ENCODE measurements at regions not wholly inside any gene's neighbourhood (a gene's known extent, or its start where the extent isn't known, plus 50 kb on each side); places are given as distances from the start of the nearest gene placed in this dataset.

DNA sequence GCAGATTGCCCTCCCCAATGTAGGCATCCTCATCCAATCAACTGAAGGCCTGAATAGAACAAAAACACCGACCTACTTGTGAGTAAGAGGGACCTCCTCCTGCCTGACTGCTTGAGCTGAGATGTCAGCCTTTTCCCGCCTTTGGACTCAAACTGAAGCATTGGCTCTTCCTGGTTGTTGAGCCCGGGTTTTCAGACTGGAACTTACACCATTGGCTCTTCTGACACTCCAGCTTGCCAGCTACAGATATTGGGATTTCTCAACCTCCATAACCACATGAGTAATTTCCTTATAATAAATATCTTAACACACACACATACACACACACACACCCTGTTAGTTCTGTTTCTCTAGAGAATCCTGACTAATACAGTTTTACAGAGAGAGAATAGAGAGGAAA lies 173.4 kb upstream of the NTF3 start:
- in situ Hi-C loops (cut with MboI; ENCODE audit: low sequenced_read_pairs in 4 of 4), result no loop called here
- TF ChIP-seq, protein P1, sequence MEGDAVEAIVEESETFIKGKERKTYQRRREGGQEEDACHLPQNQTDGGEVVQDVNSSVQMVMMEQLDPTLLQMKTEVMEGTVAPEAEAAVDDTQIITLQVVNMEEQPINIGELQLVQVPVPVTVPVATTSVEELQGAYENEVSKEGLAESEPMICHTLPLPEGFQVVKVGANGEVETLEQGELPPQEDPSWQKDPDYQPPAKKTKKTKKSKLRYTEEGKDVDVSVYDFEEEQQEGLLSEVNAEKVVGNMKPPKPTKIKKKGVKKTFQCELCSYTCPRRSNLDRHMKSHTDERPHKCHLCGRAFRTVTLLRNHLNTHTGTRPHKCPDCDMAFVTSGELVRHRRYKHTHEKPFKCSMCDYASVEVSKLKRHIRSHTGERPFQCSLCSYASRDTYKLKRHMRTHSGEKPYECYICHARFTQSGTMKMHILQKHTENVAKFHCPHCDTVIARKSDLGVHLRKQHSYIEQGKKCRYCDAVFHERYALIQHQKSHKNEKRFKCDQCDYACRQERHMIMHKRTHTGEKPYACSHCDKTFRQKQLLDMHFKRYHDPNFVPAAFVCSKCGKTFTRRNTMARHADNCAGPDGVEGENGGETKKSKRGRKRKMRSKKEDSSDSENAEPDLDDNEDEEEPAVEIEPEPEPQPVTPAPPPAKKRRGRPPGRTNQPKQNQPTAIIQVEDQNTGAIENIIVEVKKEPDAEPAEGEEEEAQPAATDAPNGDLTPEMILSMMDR (IDR thresholded peaks at IDR 0.05 in 4 of 5, conservative IDR thresholded peaks at IDR 0.05 in 1 of 5), result no peak
- no peak for TF ChIP-seq POLR2A (IDR thresholded peaks at IDR 0.05)

DNA sequence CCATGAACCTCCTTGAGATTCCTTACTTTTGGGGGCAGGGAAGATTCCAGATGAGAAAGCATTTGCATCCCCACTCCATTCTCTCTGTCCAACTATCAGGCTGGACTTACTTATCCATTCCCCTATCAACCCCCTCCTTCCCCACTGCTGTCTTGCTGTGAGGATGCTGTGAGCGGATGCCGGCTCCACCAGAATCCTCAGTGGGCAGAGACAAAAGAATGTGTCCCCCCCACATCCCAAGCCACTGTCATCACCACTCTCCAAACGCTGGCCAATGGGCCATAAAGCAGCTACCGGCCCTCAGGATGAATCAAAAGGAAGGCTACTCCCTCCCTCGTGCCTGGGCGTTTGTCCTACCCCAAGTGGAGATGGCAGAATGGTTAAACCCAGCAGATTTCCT lies 173.0 kb upstream of the NTF3 start:
- Histone ChIP-seq H3K36me3 (no peaks in the 10 kb centered on the region), H3K4me1 (peaks cover 3 to 10% of the 10 kb centered on the region in 2 donors), H3K9me3 (no peaks in the 10 kb centered on the region), H3K27ac (no peak overlapping the region), H3K4me3 (no peak overlapping the region), H3K27me3 (no peaks in the 10 kb centered on the region)
- intact Hi-C loops (cut with DNase I; ENCODE audit: low total_unique reads) (loop anchor here (10.0 kb wide), 1 partner anchor 116 kb away; no protein-coding TSS in a partner anchor), in situ Hi-C loops (cut with MboI; ENCODE audit: low sequenced_read_pairs in 4 of 4) (no loop called here)
- DNase-seq (no peak), ATAC-seq (no peak)
- TF ChIP-seq, protein P1 (IDR thresholded peaks at IDR 0.05 in 4 of 5, conservative IDR thresholded peaks at IDR 0.05 in 1 of 5), result no peak
- no peak for TF ChIP-seq POLR2A (IDR thresholded peaks at IDR 0.05)

More for the DNA sequence above, 173.4 kb upstream of the NTF3 start:
- Histone ChIP-seq H3K4me1 (peaks cover 3 to 10% of the 10 kb centered on the region in 2 donors), H3K27ac (no peak overlapping the region), H3K27me3 (no peaks in the 10 kb centered on the region), H3K9me3 (no peaks in the 10 kb centered on the region), H3K4me3 (no peak overlapping the region), H3K36me3 (no peaks in the 10 kb centered on the region)
- intact Hi-C loops (cut with DNase I; ENCODE audit: low total_unique reads), result loop anchor here (10.0 kb wide), 1 partner anchor 116 kb away; no protein-coding TSS in a partner anchor
- ATAC-seq (no peak), DNase-seq (no peak)

DNA sequence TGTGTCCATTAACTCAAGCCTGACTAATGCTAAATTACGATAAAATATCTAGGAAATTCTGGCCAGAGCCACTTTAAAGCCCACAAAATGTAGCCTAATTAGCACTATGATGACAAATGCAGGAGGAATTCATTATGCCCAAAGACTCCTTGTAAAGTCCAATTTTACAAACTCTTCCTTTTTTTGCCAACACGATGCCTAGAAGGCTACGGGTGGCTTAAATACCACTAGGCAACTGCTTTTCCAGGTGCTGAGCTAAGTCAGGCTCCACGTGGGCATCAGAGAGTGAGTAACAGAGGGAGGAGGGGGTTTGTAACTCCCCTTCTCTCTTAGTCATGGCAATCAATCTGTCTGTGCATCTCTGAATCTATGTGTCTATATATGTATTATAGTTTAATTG lies 172.4 kb upstream of the NTF3 start:
- H3K27me3 ChIP-seq, result no peaks in the 10 kb centered on the region
- no peak overlapping the region for H3K4me3 ChIP-seq
- no peak for ATAC-seq
- H3K4me1 ChIP-seq, result peaks cover 3 to 10% of the 10 kb centered on the region in 2 donors
- TF ChIP-seq, protein P1 (IDR thresholded peaks at IDR 0.05 in 4 of 5, conservative IDR thresholded peaks at IDR 0.05 in 1 of 5), result no peak
- TF ChIP-seq POLR2A (IDR thresholded peaks at IDR 0.05), result no peak
- DNase-seq, result no peak
- no peaks in the 10 kb centered on the region for H3K36me3 ChIP-seq
- in situ Hi-C loops (cut with MboI; ENCODE audit: low sequenced_read_pairs in 4 of 4) (no loop called here), intact Hi-C loops (cut with DNase I; ENCODE audit: low total_unique reads) (loop anchor here (10.0 kb wide), 1 partner anchor 115 kb away; no protein-coding TSS in a partner anchor)
- no peaks in the 10 kb centered on the region for H3K9me3 ChIP-seq
- no peak overlapping the region for H3K27ac ChIP-seq

DNA sequence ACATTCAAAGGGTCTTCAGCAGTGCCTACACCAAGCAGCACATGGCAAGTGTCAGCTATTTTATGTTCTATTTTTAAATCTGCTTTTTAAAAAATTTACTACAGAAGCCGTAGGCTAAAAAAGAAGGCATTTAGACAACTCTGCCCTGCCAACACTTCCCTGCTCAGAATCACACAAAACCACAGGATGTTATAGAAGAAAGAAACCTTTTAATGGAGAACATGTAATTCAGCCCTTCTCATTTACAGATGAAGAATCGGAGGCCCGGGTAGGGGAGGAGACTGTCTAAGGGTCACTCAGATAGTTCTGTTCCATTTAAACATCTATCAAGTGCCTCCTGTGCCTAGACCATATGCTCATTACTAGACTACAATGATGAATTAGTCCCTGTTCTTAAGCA lies 171.8 kb upstream of the NTF3 start:
- TF ChIP-seq, protein P1 (IDR thresholded peaks at IDR 0.05 in 4 of 5, conservative IDR thresholded peaks at IDR 0.05 in 1 of 5), result no peak
- TF ChIP-seq POLR2A (IDR thresholded peaks at IDR 0.05), result no peak
- H3K4me3 ChIP-seq, result no peak overlapping the region
- no peaks in the 10 kb centered on the region for H3K9me3 ChIP-seq
- H3K27ac ChIP-seq, result no peak overlapping the region
- intact Hi-C loops (cut with DNase I; ENCODE audit: low total_unique reads), result no loop called here
- DNase-seq, result no peak
- in situ Hi-C loops (cut with MboI; ENCODE audit: low sequenced_read_pairs in 4 of 4), result no loop called here
- no peaks in the 10 kb centered on the region for H3K27me3 ChIP-seq
- peaks cover 3 to 10% of the 10 kb centered on the region in 2 donors for H3K4me1 ChIP-seq
- no peak for ATAC-seq
- no peaks in the 10 kb centered on the region for H3K36me3 ChIP-seq

DNA sequence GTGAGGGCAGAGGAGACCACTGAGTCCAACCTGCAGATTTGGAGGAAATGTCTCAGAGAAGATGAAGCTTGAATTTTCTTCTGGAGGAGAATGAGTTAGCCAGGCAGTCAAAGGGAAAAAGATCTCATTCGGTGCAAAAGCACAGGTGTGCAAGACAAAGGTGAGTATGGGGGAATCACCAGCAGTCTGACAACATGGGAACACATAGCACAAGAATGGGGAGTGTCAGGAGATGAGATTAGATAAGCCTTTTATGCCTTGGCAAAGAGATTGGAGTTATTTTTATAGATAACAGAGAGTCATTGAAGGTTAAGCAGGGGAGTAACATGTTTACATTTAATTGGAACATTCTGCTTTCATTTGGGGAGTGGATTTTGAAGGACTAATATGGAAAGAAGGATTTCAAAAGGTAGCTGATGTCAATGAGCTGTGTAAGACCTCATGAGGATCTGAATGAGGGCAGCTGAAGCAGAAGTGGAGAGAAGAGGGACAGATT lies 171.3 kb upstream of the NTF3 start:
- H3K4me3 ChIP-seq, result no peak overlapping the region
- H3K36me3 ChIP-seq, result no peaks in the 10 kb centered on the region
- no peaks in the 10 kb centered on the region for H3K27me3 ChIP-seq
- in situ Hi-C loops (cut with MboI; ENCODE audit: low sequenced_read_pairs in 4 of 4), result no loop called here
- H3K9me3 ChIP-seq, result no peaks in the 10 kb centered on the region
- no peak for ATAC-seq
- H3K4me1 ChIP-seq, result peaks cover 3 to 10% of the 10 kb centered on the region in 2 donors
- no peak for DNase-seq
- TF ChIP-seq, protein P1 (IDR thresholded peaks at IDR 0.05 in 4 of 5, conservative IDR thresholded peaks at IDR 0.05 in 1 of 5), result no peak
- no peak for TF ChIP-seq POLR2A (IDR thresholded peaks at IDR 0.05)
- intact Hi-C loops (cut with DNase I; ENCODE audit: low total_unique reads), result no loop called here
- H3K27ac ChIP-seq, result no peak overlapping the region

Data from gastrocnemius medialis (tissue), 4 donors.